NCI-H1694 treated with DMSO at 0.1 percent for 48 hours (cell line): ENCODE measurements at regions not wholly inside any gene's neighbourhood (a gene's known extent, or its start where the extent isn't known, plus 50 kb on each side); places are given as distances from the start of the nearest gene placed in this dataset.
"Not testable (repeated sequence)": the region's sequence is repeated elsewhere in the genome, so short reads cannot be mapped to it uniquely, and the experiment has no call there.

Source experiments
- DNase-seq: peaks from one replicate; lab custom pipeline; 2025; lab: John Stamatoyannopoulos, UW

DNA sequence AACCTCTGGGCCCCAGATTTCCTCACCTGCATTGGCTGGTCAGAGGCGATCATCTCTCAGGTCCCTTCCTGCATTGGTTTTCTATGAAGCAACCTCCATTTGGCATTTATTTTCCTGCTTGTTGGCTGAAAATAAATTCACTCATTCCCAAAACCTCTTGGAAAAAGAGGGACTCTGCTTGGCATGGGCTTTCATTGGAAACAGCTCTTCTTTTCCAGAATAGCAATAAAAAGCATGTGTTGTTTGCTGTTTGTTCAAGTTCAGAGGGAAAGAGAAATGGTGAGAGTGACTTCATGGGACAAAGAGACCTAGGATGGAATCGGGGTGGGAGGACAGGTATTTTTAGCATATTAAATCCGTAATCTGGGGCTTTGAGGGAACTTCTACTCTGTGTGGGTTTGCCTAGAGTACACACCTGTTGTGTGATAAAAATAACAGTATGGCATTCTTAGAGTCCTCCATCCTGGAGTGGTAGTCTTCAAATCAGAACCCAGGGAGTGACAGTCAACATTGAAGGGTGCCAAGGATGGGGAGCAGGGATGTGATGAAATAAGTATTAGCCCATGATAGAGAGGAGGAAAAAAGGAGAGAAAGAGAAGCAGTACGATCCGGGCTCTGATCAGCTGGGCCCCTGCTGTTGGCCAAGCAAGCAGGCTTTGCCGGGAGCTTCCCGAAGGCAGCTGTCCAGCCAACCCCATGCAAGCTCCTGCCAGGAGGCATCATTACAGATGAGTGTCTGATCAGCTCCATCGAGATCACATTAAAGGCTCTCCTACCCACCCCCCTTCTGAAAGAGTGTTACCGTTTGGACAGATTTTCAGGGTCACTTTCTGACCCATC is 131.9 kb upstream of the NFIA start:
- no peak for DNase-seq

DNA sequence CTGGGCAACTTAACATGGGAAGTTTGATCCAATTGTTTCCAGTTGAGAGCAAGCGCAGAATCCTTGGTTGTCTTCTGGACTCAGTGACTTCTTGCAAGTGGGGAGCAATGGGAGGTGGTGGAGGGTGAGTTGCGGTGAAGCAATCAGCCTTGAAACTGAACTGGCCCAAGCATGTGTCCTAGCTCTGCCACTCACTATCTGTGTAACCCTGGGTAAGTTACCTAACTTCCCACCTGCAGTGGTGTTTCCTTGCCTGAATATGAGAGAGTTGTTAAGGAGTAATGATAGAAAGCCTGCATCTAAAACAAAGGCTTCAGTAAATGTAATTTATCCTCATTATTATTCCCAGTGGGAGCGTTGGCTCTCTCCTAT is 132.5 kb upstream of the NFIA start:
- DNase-seq: no peak

DNA sequence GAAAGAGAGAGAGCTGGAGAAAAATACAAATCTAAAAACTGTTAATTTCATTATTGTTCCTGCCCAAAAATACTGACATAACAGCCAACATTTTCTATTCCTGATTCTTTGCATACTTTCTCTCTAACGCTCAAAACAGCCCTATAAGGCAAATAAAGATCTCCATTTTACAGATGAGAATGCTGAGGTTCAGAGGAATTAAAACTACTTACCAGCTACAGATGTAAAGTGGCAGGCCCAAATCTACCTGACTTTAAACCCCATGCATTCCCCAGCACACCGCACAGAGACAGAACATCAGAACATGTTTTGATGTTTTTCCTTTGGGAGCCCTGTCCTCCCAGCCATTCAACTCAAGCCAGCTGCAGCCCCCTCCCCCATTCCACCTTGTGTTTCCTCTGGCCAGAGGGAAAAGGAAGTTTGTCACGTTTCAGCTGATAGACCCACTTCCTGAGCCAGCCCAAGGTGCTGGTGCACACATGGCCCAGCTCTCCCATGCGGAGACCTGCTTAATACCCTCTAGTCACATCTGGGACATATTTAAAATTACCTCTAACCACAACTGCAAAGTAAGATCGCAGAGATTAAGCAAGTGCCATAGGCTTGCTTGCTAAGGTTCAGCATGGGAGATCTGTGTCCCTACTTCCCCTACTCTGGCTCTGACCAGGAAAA is 133.1 kb upstream of the NFIA start:
- no peak for DNase-seq

DNA sequence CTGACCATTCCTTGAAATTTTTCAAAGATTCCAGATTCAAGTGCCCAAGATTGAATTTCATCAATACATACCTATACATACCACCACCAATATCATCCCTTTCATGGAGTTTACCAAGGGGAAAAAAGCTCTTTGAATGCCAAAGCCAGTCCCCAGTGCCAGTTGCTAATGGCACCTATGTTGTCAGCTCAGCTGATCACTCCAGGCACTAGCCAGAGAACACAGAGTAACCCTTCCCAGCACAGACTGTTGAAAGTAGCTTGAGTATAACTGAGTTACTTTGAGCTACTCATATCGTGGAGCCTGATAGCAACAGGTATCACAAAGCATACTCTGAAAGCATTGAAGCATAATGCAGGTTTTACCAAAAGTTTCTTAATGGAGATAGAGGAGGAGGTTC is 133.9 kb upstream of the NFIA start:
- no peak for DNase-seq

DNA sequence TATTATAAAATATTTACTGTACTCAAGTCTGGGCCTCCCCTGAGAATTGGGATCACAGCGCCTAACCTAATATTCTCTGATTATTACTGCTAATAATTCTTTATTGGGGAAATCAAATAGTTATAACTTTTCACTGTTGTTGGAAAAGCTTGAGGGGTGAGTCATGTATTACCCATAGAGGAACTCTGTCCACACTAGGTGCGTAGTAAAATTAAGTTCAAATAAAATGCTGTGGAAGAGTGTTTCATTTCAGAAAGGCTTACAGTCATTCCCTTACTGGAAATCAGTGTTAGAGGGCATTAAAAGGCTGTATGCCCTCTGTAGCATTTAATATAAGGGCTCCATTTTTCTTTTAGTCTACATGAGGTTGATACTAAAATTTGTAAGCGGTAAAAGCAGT is 135.0 kb upstream of the NFIA start:
- no peak for DNase-seq

DNA sequence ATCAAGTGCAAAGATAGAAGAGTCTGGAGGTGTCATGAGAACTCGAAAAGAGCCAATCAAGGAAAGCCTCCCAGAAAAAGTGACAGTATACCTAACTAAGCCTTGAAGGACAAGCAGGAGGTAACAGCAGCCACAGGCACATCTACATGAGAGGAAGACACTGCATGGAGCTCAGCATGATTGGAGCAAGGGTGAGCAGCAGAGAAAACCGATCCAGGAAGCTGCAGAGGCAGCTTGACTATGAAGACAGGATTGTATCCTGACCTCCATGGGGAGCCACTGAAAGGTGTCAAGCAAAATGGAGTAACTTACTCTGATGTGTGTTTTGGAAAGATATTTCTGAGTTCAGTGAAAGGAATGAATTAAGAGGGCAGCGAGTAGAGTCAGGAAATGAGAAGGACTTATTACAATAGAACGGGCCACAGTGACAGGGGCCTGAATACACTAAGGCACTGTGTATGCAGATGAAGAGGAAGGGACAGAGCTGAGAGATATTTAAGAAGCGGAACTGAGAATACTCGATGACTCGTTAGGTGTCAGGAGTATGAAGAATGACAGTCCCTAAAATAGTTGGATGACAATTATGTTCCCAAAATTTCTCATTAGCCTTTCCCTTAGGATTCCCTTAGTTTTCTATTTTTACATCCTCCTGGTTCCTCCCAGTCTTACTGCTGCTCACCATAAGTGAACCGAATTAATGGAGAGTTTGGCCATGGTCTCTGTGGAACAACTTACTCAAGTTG is 139.3 kb upstream of the NFIA start:
- DNase-seq: no peak

DNA sequence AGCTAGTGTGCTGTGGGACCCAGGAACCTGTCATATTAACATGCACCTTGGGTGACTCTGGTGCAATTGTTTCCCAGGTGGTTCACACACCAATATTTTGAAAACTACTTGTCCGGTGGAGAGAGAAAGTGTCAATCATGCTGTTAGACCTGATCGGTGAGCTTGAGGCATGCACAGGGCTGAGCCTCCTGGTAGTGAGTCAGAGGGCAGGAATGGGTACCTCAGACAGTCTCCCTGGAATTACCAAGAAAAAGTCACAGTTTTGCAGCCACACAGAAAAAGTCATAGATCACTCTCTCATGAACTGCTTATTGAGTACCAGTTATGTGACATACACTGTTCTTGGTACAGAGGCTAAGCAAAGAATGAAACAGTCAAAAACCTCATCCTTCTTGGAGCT is 140.1 kb upstream of the NFIA start:
- no peak for DNase-seq

DNA sequence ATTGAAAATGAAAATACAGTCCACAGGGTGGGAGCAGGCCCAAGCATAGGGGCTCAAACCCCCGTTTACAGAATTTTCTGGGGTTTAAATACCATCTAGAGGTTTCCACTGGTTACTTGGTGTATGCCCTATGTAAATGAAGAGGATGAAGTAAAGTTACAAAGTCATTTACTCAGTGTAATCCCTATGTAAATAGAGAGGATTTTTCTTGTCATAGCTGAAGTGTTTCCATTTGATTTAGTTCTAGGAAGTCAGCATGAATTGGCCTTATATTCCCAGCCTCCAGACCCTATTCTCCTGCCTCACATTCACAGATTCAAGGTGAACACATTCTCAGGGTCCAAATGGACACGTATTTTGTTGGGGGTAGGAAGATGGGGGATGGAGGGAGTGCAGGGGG is 141.7 kb upstream of the NFIA start:
- DNase-seq: not testable (repeated sequence)

DNA sequence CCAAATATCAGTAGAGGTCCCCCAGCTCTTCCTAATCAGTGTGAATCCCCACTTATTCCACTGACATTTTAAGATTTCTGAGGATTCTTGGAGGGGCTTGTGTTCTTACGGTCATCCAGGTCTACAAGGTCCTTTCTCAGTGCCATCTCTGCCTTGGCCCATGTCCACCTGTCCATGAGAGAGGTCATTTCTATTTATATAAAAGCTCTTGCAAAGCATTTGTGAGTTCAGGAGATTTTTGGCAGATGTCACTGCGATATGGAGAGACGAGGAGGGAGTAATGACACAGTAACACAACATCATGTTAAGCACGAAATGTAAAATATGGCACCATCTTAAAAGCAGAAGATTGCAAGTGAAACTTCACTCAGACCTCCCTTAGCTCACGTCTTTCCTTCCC is 144.6 kb upstream of the NFIA start:
- no peak for DNase-seq

DNA sequence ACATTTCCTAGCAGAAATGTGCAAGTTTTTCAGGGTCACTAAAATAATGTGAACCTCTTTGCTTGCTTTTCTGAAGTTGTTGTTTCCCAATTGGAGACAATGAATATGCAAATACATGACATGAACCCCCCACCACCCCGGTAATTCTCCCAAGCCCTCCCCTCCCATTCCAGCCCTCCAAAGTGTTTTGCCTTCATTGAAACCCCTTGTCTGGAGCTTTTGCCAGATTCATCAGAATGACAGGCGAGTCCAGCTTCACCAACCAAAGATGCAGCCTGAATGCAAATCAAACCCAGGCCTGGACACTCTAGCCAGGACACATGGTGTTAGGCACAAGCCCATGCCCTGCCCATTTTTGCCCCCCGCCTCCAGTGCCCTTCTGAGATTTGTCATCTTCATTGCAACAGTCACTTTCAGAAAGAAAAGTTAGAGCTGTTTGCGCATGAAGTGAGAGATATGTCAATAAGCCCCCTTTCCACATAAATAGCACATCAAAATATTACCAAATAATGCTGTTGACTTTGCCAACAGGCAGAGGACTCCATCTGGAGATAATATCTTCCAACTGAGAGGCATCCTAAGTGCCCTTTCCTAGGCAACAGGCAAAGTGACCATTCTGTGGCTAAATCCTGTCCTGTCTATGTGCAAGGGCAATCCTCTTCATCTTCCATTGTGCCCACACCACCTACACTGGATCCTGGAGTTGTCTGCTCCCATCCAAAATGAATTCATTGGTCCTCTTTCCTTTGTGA is 145.6 kb upstream of the NFIA start:
- DNase-seq: no peak

DNA sequence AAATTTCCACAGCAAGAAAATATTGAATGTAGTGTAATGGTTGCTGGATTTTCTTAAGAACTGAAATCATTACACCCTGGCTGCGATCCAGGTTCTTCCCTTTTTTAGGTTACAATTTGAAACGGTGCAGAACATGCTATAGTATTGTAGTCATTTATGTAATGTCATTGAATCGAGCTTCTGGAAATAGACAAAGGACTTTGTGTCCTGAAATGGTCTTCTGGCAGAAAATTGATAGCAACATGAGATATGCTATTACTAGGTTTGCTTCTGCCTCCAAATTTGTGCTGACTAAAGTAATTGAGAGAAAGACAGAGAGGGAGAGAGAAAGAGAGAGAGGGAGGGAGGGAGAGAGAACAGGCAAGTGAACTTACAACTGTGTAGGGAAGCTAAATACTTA is 146.2 kb upstream of the NFIA start:
- DNase-seq: no peak

DNA sequence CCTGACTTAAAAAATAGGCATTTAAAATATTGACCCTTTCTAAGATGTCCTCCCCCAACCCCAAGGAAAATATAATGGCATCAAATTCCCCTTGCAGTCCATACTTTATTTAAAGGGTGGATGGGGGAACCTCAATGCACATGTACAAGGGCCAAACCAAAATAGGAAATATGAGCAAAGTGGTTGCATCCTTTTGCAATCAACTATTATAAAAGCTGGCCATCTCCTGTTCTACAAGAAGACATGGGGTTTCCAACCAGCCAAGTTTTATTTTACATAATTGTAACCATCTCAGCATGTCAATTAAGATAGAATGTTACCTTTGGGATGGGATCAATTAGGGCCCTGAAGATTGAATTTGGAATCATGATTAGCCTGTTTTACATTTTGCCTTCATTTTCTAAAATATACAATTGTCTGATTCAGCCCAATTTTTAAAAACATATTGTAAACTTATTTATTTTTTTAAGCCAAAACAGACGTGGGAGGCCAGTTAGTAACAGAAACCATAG is 146.7 kb upstream of the NFIA start:
- DNase-seq: no peak

DNA sequence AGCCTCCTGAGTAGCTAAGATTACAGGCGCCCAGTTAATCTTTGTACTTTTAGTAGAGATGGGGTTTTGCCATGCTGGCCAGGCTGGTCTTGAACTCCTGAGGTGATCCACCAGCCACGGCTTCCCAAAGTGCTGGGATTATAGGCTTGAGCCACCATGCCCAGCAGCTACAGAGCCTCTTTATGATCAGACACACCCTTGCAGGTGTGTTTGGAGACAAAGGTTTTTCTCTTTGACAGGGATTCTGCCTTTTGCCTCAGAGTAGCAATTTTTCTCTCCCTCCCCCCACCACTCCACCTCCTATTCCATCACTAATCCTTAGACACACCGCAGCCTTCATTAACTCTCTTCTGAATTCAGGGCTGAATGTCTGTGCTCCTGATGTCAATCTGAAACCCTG is 152.2 kb upstream of the NFIA start:
- no peak for DNase-seq

DNA sequence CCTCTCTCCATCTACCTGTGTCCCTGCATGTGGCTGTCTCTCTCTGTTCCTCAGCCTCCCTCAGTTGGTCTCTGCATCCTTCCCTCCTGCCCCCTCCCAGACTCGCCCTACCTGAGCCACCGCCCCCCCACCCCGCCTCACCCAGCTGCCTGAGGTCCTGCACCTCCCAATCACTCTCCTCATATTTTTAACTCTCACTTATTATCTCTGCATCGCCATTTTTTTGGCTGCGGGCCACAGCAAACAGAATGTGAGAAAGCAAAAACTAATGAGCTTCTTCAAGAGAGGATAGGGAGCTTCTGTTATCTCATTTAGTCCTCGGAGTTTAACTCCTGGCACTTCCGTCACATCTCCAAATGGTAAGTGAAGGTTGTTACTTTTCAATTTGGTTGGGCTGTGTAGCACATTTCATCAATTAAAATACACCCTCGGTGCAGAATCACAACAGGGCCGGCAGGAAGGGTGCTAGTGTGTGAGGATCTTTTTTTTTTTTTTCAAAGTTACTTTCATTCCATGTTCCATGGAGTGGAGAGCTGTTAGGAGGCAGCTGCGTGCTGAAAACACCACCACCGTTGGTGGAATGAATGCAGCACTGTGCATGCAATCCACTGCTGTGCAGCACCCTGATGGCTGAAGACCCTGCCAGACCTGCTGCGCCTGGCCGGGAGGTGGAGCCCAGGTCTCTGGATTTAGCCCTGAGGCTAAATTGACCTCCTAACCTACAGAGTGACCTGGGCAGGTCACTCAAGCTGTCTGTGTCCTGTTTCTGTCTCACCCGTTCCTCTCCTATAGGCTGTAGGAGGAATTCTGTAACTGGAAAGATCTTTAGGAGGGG is 157.2 kb upstream of the NFIA start:
- peak; percentile 49 for DNase-seq

DNA sequence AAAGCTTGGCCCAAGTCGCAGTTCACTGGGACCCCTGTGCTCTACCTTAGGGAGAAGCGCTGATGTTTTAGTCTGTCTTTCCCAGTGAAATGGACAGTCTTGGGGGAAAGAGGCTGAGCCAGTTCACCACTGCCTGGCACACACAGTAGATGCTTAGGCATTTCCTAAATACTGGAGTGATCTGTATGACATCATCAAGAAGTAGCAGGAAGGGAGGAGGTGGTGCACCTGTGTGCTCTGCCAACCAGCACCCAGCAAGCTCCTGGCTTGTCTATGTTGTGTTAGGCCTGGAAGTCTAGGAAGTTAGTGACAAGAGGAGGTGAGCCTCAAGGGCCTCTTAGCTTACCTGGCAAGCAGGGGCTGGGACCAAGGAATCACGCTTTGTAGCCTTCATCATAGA is 158.2 kb upstream of the NFIA start:
- DNase-seq: no peak

DNA sequence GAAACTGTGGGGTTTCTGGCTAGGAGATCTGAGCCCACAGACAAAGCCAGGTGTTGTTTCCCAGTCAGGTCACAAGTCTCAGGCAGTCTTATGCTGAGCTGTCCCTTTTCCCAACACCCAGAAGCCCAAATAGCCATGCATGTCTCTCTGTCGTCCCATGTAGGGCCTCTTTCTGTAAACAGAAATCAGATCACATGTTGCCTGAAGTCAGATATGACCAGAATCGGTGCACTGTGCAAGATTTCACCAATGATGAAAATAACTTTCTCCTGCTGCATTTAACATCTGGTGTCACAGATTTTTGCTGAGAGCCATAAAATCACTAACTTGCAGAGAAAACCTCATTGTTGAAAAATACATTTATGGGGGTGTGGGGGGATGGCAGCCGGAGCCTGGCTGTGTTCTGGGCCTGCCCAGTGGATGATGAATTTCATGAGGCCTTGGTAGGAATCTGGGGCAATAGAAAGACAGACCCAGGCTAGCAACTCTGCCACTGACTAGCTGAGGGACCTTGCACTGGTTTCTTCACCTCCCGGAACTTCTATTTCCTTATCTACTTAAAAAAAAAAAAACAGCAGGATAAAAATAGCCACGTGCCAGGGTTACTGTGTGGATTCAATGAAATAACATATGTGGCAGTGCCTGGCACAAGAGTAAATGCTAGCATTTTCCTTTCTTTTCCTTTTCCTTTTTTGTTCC is 158.8 kb upstream of the NFIA start:
- DNase-seq: peak; percentile 45

DNA sequence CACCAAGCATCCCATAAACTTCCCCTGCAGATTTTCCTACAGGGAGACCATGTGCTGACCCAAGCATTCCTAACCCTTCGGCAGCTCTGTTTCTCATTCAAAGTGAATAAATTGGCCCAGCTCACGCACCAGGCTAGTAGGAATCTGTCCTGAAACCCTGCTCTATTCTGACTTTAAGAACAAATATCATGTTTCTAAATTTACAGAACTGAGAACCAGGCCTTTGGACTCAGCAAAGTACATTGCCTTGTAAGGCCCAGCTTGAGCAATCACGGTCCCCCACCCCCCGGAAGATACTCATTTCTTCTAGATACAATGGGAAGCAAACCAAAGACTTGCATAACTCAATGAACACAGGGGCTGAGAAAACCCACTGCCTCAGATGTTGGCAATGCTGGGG is 160.1 kb upstream of the NFIA start:
- no peak for DNase-seq

DNA sequence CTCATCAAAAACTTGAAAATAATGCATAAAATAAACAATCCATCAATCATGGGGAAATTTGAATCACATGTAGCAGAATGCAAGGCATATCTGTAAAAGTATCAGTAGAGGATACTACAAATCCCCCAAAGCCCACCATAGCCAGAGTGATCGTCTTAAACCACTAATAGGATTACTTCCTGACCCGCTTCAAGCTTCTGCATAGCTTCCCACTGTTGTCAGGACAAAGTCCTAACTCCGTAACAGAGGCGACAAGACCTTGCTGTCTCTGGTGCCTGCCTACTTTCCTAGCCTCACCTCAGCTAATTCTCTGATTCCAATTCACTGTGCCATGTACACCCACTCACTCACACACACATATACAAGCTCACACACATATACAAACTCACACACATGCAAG is 161.2 kb upstream of the NFIA start:
- DNase-seq: no peak

DNA sequence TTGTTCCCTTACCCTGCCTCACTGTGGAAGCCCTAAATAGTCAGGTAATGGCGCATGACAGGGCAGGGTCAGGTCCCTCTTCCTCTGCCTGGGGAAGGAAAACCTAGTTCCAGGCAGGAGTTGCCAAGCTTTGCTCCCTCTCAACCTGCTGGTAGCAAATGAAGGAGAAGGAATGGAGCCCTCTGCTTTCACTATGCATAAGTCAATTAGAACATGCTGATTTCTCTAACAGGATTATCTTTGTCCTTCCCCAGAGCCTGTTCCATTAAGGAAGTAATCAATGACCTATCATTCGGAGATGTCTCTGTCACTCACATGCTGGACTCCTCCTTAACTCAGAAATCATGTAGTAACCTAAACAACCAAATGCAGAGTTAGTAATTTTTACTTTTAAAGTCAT is 161.8 kb upstream of the NFIA start:
- DNase-seq: no peak

DNA sequence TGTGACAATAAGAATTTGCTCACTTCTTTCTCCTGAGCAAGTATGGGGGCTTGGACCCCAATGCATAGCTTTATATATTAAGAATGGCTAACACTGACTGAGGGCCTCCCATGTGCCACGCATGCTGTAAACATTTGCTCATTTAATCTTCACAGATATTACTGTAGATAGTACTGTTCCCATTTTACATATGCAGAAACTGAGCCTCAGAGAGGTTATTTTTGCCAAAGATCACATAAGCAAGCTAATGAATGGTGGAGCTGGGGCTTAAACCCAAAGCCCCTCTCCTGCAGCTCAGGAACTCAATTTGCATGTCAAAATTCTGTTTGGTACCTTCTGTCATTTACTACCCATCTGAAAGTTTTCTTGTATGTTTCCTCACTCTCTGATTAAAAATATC is 163.5 kb upstream of the NFIA start:
- no peak for DNase-seq

DNA sequence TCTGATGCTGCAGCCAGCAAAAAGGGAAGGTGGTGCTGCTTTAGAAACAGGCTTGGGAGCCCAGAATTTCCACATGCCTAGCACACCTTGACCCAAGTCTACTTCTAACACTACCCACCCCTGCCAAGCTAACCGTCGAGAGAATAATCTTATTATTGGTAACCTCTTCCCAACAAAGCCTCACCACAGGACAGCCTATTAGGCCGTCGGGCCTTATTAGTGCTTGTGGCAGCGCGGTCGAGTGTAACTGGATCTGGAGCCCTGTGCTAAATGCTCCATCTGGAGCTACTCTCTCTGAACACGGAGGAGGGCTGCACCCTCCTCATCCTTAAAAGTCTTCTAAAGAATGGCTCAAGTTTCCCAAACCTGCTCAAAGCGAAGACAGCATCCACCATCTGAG is 165.5 kb upstream of the NFIA start:
- no peak for DNase-seq
